GM21381 (cell line): ENCODE measurements at regions not wholly inside any gene's neighbourhood (a gene's known extent, or its start where the extent isn't known, plus 50 kb on each side); places are given as distances from the start of the nearest gene placed in this dataset.
A peak's percentile ranks its signal among the peaks of the same experiment; 100 is the strongest.
"Not testable (repeated sequence)": the region's sequence is repeated elsewhere in the genome, so short reads cannot be mapped to it uniquely, and the experiment has no call there.

Source experiments
- ATAC-seq: cut with Tn5 transposase; IDR thresholded peaks from one replicate; pipeline ENCODE4 v1.9.1; 2021; ENCODE audit warnings: mild to moderate bottlenecking, moderate library complexity; ENCODE audit not compliant: unreplicated experiment

GRCh38 chr2:174697255-174697654 lies 67.0 kb downstream of the CHRNA1 start:
- ATAC-seq, result peak; percentile 82

GRCh38 chr2:174694920-174695319 lies 69.4 kb downstream of the CHRNA1 start:
- ATAC-seq, result no peak

GRCh38 chr2:174694196-174694878 lies 69.9 kb downstream of the CHRNA1 start:
- no peak for ATAC-seq

- no peak for ATAC-seq
Observed at GRCh38 chr2:174693344-174693743, 70.9 kb downstream of the CHRNA1 start.

DNA sequence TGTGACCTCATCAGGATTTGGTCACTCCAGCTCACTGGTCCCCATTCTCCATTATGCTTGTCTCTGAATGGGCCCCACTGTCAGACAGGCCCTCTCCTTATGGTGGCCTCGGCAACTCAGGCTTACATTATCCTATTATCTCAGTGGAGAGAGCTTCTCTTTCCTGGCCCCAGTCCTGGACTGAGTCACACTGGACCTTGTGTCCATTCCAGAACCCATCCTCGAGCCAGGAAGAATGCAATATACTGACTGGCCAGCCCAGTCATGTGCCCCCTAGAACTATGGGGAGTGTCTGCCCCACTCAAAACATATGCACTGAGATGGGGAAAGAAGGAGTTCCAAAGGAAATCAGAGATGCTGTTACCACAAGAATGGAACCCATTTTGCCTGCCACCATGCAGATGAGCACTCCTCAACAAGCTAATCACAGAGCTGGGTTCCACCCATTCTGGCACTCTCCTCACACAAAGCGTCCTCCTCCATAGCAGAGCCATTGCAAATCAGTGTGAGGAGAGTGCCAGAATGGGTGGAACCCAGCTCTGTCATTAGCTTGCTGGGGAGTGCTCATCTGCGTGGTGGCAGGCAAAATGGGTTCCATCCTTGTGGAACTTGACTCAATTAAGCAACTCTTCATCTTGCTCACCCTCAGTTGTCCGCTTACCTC lies 71.9 kb downstream of the CHRNA1 start:
- ATAC-seq, result no peak

DNA sequence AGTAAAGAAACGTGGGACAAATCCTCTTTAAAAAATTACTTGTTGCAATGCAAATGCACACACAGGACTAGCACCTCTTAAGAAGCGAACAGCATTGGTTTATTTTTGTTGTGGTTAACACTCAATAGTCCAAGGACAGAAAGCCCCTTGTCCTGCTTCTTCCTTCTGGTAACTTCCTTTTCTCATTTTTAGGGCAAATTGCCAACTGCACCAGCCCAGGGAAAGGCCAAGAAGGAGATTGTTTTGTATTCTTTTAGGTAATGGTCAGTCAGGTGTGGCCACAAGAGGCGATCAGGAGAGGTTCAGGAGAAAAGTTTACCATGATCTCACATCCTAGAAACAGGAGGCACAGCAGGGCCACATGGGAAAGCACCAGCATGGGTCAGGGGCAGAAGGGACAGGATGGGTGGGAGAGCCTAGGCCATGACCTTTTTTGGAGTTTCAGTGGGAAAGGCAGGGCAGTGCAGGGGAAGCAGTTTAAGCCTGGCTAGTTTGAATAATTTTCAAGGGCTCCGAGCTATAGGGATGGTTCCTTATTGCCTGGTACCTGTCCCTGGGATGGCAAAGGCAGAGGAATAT lies 73.0 kb downstream of the CHRNA1 start:
- no peak for ATAC-seq

DNA sequence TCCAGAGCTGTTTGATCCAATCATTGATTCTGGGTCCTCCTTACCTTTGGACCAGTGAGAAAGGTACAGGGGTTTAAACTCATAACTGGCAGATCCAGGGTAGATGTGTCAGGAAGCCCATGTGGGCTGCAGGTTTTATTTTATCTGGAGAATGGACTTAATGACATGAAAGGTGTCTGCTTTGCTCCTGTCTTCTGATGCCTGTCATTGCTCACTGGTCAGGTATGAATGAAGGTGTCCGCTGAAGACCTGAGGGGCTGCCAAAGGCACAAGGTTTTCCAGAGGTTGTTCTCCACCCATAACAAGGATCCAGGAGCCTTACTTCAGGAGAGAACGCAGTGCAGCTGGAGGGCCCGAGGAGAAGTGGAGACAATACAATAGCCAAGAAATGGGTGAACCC lies 74.2 kb downstream of the CHRNA1 start:
- ATAC-seq, result no peak

DNA sequence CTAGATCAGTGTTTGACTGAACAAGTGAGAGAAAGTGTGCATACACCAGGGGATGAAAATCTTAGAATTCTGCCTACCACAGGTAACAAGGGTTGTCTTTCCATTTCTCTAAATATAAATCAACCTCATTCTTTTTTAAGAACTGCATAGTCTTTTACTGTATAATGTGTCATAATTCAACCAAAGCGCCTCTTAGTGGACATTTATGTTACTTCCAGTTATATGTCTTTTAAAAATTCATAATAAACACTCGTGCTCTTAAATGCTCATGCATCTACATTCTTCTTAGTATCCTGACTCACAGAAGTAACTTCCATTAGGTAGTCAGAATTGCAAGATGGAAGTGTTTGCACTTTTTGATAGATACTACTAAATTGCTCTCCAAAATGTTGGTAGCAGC lies 76.2 kb downstream of the CHRNA1 start:
- ATAC-seq, result no peak

DNA sequence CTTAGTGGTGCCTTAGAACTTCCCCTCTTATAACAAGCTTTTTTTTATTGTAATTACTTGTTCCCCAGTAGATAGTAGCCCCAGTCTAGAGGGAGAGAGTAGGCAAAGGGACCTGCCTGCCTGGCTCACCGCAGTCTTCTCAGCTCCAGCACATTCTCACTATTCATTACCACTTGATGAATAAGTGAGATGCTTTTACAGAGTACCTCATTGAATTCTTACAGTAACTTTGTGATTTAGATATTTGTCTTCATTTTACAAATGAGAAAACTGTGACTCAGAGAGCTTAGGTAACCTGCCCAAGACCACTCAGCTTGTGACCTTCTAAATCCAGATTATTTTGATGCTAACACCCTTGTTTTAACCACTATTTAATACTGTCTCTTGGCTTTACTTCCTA lies 77.8 kb downstream of the CHRNA1 start:
- ATAC-seq, result no peak

DNA sequence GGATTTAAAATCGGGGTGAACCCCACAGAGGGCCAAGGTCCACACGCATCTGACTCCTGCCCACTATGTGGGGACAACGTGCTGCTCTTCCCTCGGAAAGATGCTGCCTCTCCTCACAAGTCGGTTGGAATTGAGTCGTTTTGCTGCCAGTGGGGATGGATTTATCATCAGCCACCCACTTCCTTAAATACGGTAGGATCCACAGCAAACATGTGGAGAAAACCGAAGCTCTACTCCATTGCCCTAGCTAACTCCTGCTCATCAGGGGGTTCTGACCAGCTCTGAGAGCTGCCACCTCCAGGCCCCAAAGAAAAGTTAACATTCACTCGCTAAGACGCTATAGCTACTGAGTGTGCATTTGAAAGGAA lies 80.9 kb downstream of the CHRNA1 start:
- no peak for ATAC-seq

DNA sequence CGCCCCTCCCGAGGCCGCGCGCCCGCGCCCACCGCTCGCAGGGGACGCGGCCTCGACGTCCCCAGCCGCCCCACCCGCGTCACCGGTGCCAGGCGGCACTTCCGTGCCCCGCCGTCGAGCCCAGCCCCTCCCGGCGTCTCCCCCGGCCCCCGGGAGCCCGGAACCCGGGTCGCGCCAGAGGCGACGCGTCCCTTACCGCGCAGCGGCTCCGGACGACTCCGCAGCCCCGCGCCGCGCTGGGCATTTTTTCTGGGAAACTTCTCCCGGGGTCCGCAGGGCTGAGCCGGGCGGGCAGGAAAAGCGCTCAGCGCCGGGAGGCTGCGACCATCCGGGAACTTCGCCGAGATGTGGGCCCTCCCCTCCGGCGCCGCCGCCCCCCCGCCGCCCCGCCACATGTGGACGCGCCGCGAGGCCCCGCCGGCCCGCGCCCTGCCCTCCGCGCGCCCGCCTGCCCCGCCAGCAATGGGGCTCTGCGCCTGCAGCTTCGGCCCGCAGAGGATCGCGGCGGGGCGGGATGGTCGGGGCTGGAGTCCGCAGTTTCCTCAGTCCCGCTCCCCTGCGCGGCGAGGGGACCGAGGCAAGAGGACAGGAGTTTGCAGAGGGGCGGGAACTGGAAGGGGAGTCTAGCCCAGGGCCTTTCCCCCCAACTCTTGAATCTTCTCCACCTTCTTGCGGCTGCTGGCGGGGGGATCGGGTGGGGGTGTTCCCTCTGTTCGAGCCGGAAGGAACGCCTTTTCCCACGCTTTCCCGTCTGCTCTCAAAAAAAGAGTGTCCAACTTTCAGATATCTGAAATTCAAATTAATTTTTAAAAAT lies 81.5 kb downstream of the CHRNA1 start:
- peak; percentile 51 for ATAC-seq

DNA sequence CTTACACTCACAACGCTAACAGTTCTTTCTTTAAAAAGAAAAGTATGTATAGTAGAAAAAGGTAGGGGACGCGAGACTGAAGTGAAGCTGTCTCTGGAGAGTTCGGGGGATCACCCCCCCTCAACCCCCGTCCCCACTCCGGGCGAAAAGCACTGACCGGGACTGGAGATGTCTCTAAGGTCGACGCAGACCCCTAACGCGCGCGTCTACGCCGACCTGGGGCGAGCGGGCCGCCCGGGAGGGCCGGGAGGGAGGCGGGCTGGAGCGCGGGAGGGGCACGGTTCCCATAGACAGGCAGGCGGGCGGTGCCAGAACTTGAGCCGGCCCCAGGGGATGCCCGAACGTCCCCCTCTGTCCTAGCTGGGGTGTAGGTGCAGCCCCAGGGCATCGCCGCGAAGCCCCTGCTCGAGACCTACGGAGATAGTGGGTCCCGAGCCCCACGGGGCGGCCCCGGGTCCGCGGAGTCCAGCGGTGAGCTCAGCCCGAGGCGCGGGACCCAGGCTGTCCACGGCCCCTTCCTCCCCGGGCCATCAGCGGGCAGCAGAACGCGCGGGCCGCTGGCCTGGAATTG lies 82.2 kb downstream of the CHRNA1 start:
- peak; percentile 43 for ATAC-seq

DNA sequence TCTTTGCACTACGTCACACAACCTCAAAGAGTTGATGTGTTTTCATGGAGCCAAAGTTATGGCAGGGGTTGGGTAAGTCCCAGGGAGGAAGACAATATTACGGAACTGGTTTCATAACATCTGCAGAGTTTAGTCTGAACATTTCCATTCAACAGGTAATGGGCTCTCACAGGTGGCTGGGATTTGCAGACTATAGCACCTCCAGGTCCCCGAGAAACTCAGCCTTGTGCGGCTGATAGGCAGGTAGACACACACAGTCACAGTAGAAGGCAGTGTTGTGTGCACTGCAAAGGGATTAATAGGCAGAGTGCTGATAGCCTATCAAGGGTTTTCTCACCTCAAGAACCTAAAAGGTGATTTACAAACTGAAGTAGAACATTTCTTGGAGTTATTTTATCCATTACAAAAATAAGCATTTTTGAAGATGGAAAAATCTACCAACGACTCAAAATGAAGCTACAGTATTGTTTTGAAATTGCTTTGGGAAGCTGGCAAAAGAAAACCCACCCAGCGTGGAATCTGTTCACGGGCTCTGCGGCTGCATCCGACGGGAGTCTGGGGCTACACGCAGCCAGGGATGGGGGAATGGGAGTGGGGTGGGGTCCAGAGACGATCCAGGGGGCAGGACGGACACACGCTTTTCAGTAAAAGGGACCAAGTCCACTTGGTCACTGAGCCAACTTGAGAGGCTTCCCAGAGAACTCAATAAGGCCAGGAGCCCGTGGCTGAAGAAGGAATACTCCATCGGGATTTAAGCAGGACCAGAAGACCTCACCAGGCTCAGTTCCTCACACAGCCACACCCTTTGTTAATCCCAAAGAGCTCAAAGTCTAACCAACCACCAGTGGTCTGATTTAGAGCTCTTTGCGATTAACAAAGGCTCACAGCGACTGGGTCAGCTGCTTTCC lies 82.9 kb downstream of the CHRNA1 start:
- no peak for ATAC-seq

DNA sequence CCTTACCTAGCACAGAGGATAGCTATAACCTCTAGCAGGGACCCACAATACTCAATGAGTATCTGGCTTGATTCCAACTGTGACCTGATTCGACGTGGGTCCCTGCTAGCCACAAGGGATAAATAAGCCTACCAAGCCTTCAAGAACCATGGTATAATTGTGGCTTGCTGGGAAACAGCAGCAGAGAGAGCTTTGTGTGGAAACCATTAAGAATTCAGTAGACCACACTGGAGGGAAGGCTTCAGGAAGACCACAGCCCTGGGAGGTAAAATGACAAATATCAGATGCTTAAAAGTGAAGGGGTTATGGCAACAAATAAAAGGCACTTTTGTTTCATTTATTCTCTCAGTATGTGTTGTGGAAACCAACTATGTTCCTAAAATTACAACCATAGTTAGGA lies 82.6 kb upstream of the WIPF1 start:
- ATAC-seq, result no peak

- ATAC-seq, result no peak
Observed at GRCh38 chr2:174678395-174678794, 80.8 kb upstream of the WIPF1 start.

DNA sequence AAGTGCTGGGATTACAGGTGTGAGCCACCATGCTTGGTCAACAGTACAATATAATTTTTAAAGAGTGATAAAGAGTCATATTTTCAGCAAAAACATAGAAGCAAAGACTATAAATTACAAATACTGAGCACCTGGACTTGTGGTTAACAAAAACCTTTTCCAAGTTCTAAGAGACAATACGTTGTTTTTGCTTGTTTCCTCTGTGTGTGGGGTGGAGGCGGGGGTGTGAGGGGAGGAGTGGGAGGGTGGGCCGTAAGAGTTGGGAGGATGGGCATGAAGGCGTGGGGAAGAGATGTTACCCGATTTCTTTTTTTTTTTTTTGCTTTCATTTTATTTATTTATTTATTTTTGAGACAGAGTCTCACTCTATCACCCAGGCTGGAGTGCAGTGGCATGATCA lies 78.0 kb upstream of the WIPF1 start:
- no peak for ATAC-seq

GRCh38 chr2:174673876-174674275 lies 76.3 kb upstream of the WIPF1 start:
- ATAC-seq, result no peak

DNA sequence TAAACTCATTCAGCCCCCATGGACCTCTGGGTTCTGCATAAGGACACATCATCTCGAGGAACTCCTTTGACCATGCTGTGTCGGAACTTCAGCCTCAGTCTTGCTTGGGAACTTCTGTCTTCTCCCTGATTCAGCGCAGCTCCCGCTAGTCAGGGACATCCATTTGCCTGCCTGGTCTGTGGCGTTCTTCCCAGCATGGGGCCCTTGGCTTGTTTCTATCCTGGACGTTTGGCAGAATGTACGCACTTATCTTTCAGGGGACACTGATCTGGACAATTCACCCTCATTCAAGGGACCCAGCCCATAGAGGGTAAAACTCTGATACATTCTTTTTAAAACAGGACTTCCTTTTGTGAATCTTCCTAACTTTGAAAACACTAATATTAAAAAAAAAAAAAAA lies 75.8 kb upstream of the WIPF1 start:
- no peak for ATAC-seq

DNA sequence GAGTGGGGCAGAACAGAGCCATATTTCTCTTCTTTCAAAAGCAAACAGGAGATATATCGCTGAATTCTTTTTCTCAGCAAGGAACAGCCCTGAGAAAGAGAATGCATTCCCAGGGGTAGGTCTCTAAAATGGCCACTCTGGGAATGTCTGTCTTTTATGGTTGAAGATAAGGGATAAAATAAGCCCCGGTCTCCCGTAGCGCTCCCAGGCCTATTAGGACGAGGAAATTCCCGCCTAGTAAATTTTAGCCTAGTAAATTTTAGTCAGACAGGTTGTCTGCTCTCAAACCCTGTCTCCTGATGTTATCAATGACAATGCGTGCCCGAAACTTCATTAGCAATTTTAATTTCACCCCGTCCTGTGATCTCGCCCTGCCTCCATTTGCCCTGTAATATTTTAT lies 73.9 kb upstream of the WIPF1 start:
- not testable (repeated sequence) for ATAC-seq

GRCh38 chr2:174670446-174670845 lies 72.8 kb upstream of the WIPF1 start:
- no peak for ATAC-seq
